ENCODE measurements at regions not wholly inside any gene's neighbourhood (a gene's known extent, or its start where the extent isn't known, plus 50 kb on each side); places are given as distances from the start of the nearest gene placed in this dataset.

DNA sequence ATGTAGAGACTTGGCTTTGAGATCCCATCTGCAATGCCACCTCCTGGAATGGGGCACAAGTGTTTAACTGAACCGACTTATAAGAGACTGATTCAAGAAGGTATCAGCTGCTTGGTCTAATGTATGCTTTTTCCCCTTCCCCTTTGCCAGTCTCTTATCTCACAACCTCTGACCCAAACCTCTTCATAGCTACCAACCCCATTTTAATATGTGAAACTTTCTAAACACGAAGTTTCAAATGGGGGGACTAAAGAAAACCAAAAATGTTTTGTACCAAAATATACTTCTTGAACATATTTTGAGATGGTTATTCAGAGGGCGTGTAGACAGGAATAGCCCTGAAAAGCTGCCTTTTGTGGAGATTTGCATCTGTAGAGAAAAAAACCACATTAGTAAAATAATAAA is 73.1 kb downstream of the OXSM start:
- TF ChIP-seq, protein P1, sequence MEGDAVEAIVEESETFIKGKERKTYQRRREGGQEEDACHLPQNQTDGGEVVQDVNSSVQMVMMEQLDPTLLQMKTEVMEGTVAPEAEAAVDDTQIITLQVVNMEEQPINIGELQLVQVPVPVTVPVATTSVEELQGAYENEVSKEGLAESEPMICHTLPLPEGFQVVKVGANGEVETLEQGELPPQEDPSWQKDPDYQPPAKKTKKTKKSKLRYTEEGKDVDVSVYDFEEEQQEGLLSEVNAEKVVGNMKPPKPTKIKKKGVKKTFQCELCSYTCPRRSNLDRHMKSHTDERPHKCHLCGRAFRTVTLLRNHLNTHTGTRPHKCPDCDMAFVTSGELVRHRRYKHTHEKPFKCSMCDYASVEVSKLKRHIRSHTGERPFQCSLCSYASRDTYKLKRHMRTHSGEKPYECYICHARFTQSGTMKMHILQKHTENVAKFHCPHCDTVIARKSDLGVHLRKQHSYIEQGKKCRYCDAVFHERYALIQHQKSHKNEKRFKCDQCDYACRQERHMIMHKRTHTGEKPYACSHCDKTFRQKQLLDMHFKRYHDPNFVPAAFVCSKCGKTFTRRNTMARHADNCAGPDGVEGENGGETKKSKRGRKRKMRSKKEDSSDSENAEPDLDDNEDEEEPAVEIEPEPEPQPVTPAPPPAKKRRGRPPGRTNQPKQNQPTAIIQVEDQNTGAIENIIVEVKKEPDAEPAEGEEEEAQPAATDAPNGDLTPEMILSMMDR (IDR thresholded peaks at IDR 0.05; ENCODE audit: borderline replicate concordance, extremely low read depth, low read length, poor library complexity, severe bottlenecking): no peak
- TF ChIP-seq EZH2 (IDR thresholded peaks at IDR 0.05; ENCODE audit: borderline replicate concordance, low read depth, low read length, severe bottlenecking): no peak

Data from DND-41 (cell line).